ENCODE measurements at regions not wholly inside any gene's neighbourhood (a gene's known extent, or its start where the extent isn't known, plus 50 kb on each side); places are given as distances from the start of the nearest gene placed in this dataset.

- no peak for TF ChIP-seq ZNF280D (tag by site-specific recombination; IDR thresholded peaks at IDR 0.05)
- peak; percentile 77 for TF ChIP-seq PRDM6 (tag by site-specific recombination; IDR thresholded peaks at IDR 0.05)
- no peak for TF ChIP-seq ZNF549 (tag by site-specific recombination; IDR thresholded peaks at IDR 0.05)
- peak; percentile 27; the same call in 1 of the 2 replicates for TF ChIP-seq ZNF341 (tag by site-specific recombination; IDR thresholded peaks at IDR 0.05; ENCODE audit: low read depth)
- peak; percentile 68 for TF ChIP-seq ZNF561 (tag by site-specific recombination; IDR thresholded peaks at IDR 0.05; ENCODE audit: borderline replicate concordance)
- peak; percentile 31; the same call in 1 of the 2 replicates for TF ChIP-seq ZNF629 (tag by site-specific recombination; IDR thresholded peaks at IDR 0.05)
- 0 out of 2 replicates have a peak, but pooled peaks have one; percentile 26 for TF ChIP-seq ZNF664 (tag by site-specific recombination; IDR thresholded peaks at IDR 0.05)
- peak; percentile 91 for TF ChIP-seq ZBTB17 (tag by site-specific recombination; IDR thresholded peaks at IDR 0.05)
- peak; percentile 72; the same call in 1 of the 2 replicates for TF ChIP-seq MZF1 (tag by site-specific recombination; IDR thresholded peaks at IDR 0.05; ENCODE audit: borderline replicate concordance)
- no peak for TF ChIP-seq ZBTB20 (tag by site-specific recombination; IDR thresholded peaks at IDR 0.05)
- TF ChIP-seq PRDM4 (tag by site-specific recombination; IDR thresholded peaks at IDR 0.05), result peak; percentile 79
- TF ChIP-seq ZNF121 (tag by site-specific recombination; IDR thresholded peaks at IDR 0.05), result 0 out of 2 replicates have a peak, but pooled peaks have one; percentile 41
- 0 out of 2 replicates have a peak, but pooled peaks have one; percentile 62 for TF ChIP-seq TRIM28 (IDR thresholded peaks at IDR 0.05; ENCODE audit: borderline replicate concordance, low read length)
- TF ChIP-seq ZNF169 (tag by site-specific recombination; IDR thresholded peaks at IDR 0.05), result no peak
- TF ChIP-seq ZNF48 (tag by site-specific recombination; IDR thresholded peaks at IDR 0.05), result no peak
- TF ChIP-seq GLI2 (tag by site-specific recombination; IDR thresholded peaks at IDR 0.05; ENCODE audit: borderline replicate concordance, low read depth), result peak; percentile 83; the same call in 1 of the 2 replicates
- TF ChIP-seq TCF7L2 (IDR thresholded peaks at IDR 0.05; ENCODE audit: borderline replicate concordance, low read depth, low read length), result 0 out of 2 replicates have a peak, but pooled peaks have one; percentile 9
- TF ChIP-seq ATF2 (tag by site-specific recombination; IDR thresholded peaks at IDR 0.05; ENCODE audit: low read depth), result no peak
- TF ChIP-seq ZNF473 (tag by site-specific recombination; IDR thresholded peaks at IDR 0.05), result no peak
- TF ChIP-seq WT1 (tag by site-specific recombination; IDR thresholded peaks at IDR 0.05), result peak; percentile 99
- no peak for TF ChIP-seq SP2 (tag by site-specific recombination; IDR thresholded peaks at IDR 0.05)
- 0 out of 2 replicates have a peak, but pooled peaks have one; percentile 10 for TF ChIP-seq PATZ1 (tag by site-specific recombination; IDR thresholded peaks at IDR 0.05)
- TF ChIP-seq BCL6B (tag by site-specific recombination; IDR thresholded peaks at IDR 0.05), result no peak
- TF ChIP-seq ZIC2 (tag by site-specific recombination; IDR thresholded peaks at IDR 0.05), result peak; percentile 100
Measured at GRCh38 chr5:124263680-124264491, 482.6 kb downstream of the ZNF608 start (continued).

Measured in HEK293 (cell line).